ENCODE measurements at regions not wholly inside any gene's neighbourhood (a gene's known extent, or its start where the extent isn't known, plus 50 kb on each side); places are given as distances from the start of the nearest gene placed in this dataset.
A peak's percentile ranks its signal among the peaks of the same experiment; 100 is the strongest.

DNA sequence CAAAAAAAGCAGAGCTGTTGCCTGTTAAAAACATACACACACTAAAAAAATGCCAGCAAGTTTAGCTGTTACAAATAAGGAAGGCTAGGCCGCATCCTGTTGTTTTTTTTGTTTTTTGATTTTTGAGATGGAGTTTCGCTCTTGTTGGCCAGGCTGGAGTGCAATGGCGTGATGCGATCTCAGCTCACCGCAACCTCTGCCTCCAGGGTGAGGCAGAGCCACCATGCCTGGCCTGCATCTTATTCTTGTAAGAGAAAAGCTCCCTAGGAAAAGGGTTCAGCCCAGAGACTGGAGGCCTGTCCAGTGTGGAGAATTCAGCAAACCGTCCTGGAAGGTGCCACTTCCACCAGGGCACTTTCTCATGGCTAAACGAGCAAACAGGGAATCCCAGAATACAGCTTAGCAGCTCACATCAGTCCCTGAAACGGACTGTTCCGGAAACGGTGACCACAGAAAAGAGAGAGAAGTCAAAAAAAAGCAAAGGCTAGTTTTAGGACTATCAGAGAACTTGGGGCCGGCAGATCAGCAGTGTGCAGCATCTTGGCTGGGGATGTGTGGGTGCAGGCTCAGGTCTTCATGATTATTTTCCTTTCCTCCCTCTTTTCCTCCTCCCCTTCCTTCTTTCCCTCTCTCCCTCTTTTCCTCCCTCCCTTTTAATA lies 283.6 kb downstream of the AJAP1 start:
- no peak for DNase-seq (ENCODE audit: extremely low spot score)
- Histone ChIP-seq H3K4me1 (ENCODE audit: insufficient read depth) (no peaks in the 10 kb centered on the region), H3K36me3 (ENCODE audit: insufficient read depth) (no peaks in the 10 kb centered on the region), H3K4me3 (ENCODE audit: low read depth, low read length) (no peak overlapping the region), H3K27ac (ENCODE audit: low read depth) (no peak overlapping the region)
- WGBS = 88% methylated on average over 11 of the region's 11 CpGs

DNA sequence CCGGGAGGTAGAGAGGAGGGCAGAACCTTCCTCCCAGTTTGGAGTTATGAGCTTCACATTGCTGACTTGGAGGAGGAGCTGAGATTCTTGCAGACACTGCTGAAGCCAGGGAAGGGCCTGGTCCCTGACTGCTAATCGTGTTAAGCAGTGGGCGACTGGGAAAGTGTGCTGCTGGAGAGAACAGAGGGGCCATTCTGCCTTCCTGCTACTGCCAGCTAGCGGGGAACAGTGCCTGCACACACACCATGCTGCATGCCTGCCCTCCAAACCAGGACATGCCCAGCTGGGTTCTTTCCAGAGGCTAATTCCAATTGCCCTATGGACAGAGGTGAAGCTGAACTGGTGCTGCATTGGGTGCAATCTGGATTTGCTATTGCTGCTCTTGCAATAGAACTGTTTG lies 281.4 kb downstream of the AJAP1 start:
- Histone ChIP-seq H3K4me1 (ENCODE audit: insufficient read depth) (no peaks in the 10 kb centered on the region), H3K27ac (ENCODE audit: low read depth) (no peak overlapping the region), H3K4me3 (ENCODE audit: low read depth, low read length) (no peak overlapping the region), H3K36me3 (ENCODE audit: insufficient read depth) (no peaks in the 10 kb centered on the region)
- WGBS = 46% methylated on average over 4 of the region's 4 CpGs
- no peak for DNase-seq (ENCODE audit: extremely low spot score)

DNA sequence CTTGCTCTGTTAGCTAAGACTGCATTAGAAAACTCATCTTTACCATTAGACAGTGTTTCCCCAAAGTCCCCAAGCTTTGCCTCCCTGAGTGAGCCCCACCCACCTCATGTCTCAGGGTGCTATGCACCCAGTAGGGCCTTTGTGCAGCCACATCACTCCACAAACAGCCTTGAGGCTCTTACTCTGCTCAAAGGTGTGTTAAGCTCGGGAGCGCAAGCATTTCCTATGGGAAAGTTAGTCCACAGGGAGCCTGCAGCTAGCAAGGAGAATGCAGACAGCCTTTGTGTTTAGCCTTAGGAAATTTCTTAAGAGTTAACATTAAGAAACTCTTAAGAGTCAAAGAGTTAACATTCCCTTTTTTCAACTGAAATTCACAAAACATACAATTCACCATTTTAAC lies 278.8 kb downstream of the AJAP1 start:
- 70% methylated on average over 2 of the region's 2 CpGs for WGBS
- Histone ChIP-seq H3K36me3 (ENCODE audit: insufficient read depth) (no peaks in the 10 kb centered on the region), H3K27ac (ENCODE audit: low read depth) (no peak overlapping the region), H3K4me1 (ENCODE audit: insufficient read depth) (no peaks in the 10 kb centered on the region), H3K4me3 (ENCODE audit: low read depth, low read length) (no peak overlapping the region)
- DNase-seq (ENCODE audit: extremely low spot score) = no peak

DNA sequence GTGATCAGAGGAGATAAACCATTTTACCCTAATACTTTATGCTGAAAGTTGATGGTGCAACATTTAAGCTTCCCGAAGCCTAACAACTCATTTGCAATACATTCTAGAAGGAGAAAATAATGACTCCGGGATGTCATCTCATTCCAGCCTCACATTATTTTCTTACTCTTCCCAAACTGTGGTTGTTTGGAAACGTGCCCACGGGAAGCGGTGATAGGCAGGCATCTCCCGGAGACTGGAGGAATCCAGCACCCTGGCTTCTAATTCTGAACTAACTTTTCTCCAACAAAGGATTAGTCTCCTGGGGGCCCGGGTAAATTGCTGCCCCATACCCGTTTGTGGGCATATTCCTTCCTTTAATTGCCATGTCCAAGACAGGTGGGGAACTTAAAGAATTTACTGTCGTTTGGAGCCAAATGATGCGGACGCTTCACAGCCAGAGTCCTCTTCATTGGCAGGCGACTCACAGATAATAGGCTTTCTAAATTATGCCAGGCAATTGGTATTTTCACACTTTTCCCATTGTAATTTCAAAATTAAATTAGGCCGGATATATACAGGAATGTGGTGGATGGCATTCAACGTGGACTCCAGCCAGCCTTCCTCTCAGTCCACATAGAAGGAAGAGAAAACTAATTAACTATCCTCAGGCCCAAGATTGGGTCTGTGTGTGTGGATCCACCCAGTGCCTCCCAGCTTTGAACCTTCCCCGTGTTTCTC lies 278.1 kb downstream of the AJAP1 start:
- H3K4me3 ChIP-seq (ENCODE audit: low read depth, low read length) = no peak overlapping the region
- DNase-seq (ENCODE audit: extremely low spot score) = no peak
- H3K36me3 ChIP-seq (ENCODE audit: insufficient read depth) = no peaks in the 10 kb centered on the region
- WGBS = 74% methylated on average over 15 of the region's 15 CpGs
- H3K27ac ChIP-seq (ENCODE audit: low read depth) = no peak overlapping the region
- H3K4me1 ChIP-seq (ENCODE audit: insufficient read depth) = no peaks in the 10 kb centered on the region

DNA sequence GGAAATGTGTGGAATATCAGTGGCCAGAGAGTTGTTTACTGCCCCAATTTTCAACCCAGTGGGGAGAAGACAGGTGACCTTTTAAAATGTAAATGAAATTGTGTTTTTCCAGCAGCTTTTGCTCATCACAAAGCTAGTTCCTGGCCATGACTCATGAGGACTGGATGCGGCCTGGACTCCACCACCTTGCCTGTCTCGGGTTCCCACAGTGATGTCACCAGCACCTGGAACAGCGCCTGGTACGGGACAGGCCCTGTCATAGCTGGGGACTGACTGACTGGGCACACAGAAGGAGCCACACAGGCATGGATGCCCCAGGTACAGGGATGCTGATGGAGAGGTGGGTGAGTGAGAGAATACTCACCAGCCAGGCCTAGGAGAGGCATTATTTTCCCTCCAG lies 277.1 kb downstream of the AJAP1 start:
- Histone ChIP-seq H3K27ac (ENCODE audit: low read depth) (no peak overlapping the region), H3K4me3 (ENCODE audit: low read depth, low read length) (no peak overlapping the region), H3K4me1 (ENCODE audit: insufficient read depth) (no peaks in the 10 kb centered on the region), H3K36me3 (ENCODE audit: insufficient read depth) (no peaks in the 10 kb centered on the region)
- WGBS = 62% methylated on average over 4 of the region's 4 CpGs
- DNase-seq (ENCODE audit: extremely low spot score) = no peak

DNA sequence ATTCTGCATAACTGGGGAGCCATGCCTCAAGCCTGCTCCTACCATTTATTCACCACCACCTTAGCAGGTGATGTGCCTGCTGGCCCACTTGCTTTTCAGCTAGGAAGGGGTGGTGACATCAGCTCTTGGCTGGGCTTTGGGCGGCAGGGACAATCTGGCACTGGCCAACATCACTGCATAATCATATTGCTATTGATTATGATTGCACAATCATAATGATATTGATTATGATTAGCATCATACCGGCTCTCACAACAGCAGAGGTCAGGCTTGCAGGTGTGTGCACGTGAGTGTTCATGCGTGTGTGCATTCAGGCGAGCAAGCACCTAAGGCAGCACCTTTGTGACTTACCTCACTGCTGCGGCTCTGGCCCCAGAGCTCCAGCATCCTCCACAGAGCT lies 273.8 kb downstream of the AJAP1 start:
- Histone ChIP-seq H3K4me1 (ENCODE audit: insufficient read depth) (no peaks in the 10 kb centered on the region), H3K4me3 (ENCODE audit: low read depth, low read length) (no peak overlapping the region), H3K36me3 (ENCODE audit: insufficient read depth) (no peaks in the 10 kb centered on the region), H3K27ac (ENCODE audit: low read depth) (no peak overlapping the region)
- DNase-seq (ENCODE audit: extremely low spot score) = no peak
- WGBS = 92% methylated on average over 6 of the region's 6 CpGs

DNA sequence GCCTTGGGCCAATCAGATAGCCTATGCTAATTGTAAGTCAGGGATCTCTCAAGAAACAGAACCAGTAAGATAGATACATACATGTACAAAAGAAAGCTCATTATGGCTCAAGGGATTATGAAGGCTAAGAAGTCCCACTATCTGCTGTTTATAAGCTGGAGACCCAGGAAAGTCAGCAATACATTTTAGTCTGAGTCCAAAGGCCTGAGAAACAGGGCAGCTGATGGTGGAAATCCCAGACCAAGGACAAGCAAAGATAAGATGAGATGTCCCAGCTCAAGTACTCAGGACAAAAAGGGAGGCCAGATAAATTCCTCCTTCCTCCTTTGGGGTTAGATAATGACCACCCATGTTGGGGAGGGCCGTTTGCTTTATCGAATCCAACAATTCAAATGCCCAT lies 269.9 kb downstream of the AJAP1 start:
- Histone ChIP-seq H3K4me3 (ENCODE audit: low read depth, low read length) (no peak overlapping the region), H3K27ac (ENCODE audit: low read depth) (no peak overlapping the region), H3K36me3 (ENCODE audit: insufficient read depth) (no peaks in the 10 kb centered on the region), H3K4me1 (ENCODE audit: insufficient read depth) (no peaks in the 10 kb centered on the region)
- DNase-seq (ENCODE audit: extremely low spot score) = no peak
- 73% methylated on average over 2 of the region's 2 CpGs for WGBS

DNA sequence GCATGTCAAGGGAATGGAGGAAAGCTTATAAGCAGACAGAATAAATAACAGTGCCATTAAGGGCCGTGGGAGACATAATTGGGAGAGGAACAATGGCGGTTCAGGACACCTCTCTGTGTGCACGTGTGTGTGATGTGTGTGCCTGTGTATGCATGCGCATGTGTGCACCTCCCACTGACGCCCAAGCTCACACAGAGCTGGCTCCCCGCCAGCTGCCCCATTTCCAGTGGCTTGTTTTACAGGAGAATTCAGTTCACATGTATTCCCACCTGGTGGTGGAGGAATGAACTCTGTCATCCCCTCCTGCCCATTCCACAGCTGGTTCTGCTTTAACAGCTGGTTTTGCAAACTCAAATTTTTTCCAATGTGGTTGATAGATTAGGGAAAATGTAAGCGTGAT lies 262.2 kb downstream of the AJAP1 start:
- no peaks in the 10 kb centered on the region for H3K4me1 ChIP-seq (ENCODE audit: insufficient read depth)
- H3K36me3 ChIP-seq (ENCODE audit: insufficient read depth) = no peaks in the 10 kb centered on the region
- H3K4me3 ChIP-seq (ENCODE audit: low read depth, low read length) = no peak overlapping the region
- no peak for DNase-seq (ENCODE audit: extremely low spot score)
- WGBS = 72% methylated on average over 7 of the region's 7 CpGs
- no peak overlapping the region for H3K27ac ChIP-seq (ENCODE audit: low read depth)

DNA sequence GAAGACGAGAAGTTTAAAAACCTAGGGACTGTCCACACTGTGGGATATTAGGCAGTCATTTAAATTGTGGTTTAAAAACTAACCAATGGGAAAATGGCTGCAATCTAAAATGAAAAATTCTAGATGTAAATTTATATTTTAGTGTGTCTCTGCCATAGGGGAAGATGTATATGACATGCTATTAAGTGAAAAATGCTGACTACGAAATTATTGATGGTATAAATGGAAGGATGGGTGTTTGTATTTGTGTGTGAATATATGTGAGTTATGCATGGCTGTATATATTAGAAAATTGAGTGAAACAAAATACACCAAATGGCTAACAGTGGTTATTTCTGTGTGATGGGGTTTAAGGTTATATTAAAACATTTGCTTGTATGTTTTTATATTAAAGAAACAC lies 260.7 kb downstream of the AJAP1 start:
- Histone ChIP-seq H3K4me3 (ENCODE audit: low read depth, low read length) (no peak overlapping the region), H3K27ac (ENCODE audit: low read depth) (no peak overlapping the region), H3K36me3 (ENCODE audit: insufficient read depth) (no peaks in the 10 kb centered on the region), H3K4me1 (ENCODE audit: insufficient read depth) (no peaks in the 10 kb centered on the region)
- no peak for DNase-seq (ENCODE audit: extremely low spot score)
- WGBS = 60% methylated on average over 2 of the region's 2 CpGs

DNA sequence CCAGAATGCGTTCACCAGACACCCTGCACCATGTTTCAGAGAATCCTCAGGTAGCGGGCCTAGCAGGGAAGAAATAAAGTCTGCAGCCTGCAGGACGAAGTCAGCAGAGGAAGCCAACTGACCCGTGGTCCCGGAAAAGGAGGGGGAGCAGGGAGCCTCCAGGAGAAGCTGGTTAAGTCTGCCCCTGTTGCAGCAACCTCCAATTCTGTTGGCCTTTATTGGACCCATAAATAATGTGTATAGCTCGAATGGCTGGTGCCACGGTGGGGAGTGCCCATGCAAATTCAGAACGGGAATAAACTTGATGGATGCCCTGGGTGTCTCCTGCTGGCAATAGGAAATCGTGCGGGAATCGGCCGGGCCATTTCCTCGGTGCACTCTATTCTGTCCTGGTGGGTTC lies 254.1 kb downstream of the AJAP1 start:
- WGBS = 69% methylated on average over 13 of the region's 13 CpGs
- Histone ChIP-seq H3K4me3 (ENCODE audit: low read depth, low read length) (no peak overlapping the region), H3K27ac (ENCODE audit: low read depth) (no peak overlapping the region), H3K36me3 (ENCODE audit: insufficient read depth) (no peaks in the 10 kb centered on the region), H3K4me1 (ENCODE audit: insufficient read depth) (no peaks in the 10 kb centered on the region)
- no peak for DNase-seq (ENCODE audit: extremely low spot score)

DNA sequence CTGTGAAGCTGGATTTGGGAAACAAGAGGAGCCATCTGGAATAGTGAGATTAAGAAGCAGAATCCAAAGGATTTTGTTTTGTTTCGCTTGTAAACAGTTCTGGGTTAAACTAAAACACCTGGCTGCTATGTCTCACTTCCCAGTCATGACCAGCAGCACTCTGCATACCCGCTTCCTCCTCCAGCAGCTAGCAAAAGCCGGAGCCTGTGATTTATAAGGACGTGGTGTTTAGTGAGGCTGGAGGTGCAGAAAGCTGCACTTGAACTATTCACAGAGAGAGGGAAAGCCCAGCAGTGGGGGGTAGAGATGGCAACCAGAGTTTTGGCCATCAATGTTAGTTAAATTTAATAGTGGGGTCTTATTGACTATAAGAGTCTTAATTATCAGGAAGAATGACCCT lies 240.2 kb downstream of the AJAP1 start:
- WGBS = 13% methylated on average over 4 of the region's 4 CpGs
- H3K36me3 ChIP-seq (ENCODE audit: insufficient read depth) = no peaks in the 10 kb centered on the region
- H3K4me1 ChIP-seq (ENCODE audit: insufficient read depth) = no peaks in the 10 kb centered on the region
- no peak overlapping the region for H3K27ac ChIP-seq (ENCODE audit: low read depth)
- DNase-seq (ENCODE audit: extremely low spot score) = peak; percentile 10
- H3K4me3 ChIP-seq (ENCODE audit: low read depth, low read length) = no peak overlapping the region

DNA sequence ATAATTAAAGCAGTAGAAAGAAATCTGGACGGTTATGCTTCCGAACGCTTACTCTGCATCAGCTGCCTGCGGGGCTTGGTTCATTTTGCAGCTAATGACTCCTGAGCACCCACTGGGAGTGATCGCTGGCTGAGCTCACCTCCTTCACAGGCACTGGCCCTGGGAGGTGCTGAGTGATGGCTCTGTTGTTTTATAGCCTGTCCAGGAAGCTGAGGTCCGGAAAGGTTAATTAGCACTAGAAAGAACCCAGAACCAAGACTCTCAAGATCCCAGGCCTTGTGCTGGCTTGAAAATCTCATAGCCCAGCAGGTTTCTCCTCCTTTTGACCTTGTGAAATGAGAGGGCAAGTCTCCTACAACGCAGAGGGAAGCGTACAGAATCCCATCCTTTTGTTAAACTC lies 226.2 kb downstream of the AJAP1 start:
- no peak for DNase-seq (ENCODE audit: extremely low spot score)
- 33% methylated on average over 8 of the region's 8 CpGs for WGBS
- Histone ChIP-seq H3K27ac (ENCODE audit: low read depth) (no peak overlapping the region), H3K4me3 (ENCODE audit: low read depth, low read length) (no peak overlapping the region), H3K4me1 (ENCODE audit: insufficient read depth) (no peaks in the 10 kb centered on the region), H3K36me3 (ENCODE audit: insufficient read depth) (no peaks in the 10 kb centered on the region)

DNA sequence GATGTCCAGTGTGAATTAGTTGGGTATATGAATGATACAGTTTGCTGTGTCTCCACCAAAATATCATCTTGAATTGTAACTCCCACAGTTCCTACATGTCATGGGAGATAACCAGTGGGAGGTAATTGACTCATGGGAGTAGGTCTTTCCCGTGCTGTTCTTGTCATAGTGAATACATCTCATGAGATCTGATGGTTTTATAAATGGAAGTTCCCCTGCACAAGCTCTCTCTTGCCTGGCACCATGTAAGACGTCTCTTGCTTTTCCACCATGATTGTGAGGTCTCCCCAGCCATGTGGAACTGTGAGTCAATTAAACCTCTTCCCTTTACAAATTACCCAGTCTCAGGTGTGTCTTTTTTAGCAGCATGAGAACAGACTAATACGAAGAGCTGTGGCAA lies 223.0 kb downstream of the AJAP1 start:
- no peak for DNase-seq (ENCODE audit: extremely low spot score)
- 79% methylated on average over 3 of the region's 3 CpGs for WGBS
- no peak overlapping the region for H3K27ac ChIP-seq (ENCODE audit: low read depth)
- no peaks in the 10 kb centered on the region for H3K36me3 ChIP-seq (ENCODE audit: insufficient read depth)
- no peak overlapping the region for H3K4me3 ChIP-seq (ENCODE audit: low read depth, low read length)
- no peaks in the 10 kb centered on the region for H3K4me1 ChIP-seq (ENCODE audit: insufficient read depth)

DNA sequence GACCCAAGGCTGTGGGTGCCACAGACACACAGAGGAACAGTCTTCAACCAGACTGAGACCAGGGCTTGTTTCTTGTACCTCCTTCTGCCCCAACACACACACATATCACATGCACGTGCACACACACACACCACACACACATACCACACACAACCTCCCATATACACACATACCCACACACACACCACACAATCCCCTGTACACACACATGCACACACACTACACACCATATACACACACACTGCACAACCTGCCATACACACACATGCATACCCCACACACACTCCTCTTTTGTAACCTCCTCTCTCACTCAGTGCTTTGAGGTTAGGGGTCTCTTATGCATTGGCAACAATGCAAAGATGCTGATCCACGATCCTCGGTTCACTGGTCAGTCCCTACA lies 217.0 kb downstream of the AJAP1 start:
- 73% methylated on average over 3 of the region's 3 CpGs for WGBS
- no peak overlapping the region for H3K4me3 ChIP-seq (ENCODE audit: low read depth, low read length)
- no peak overlapping the region for H3K27ac ChIP-seq (ENCODE audit: low read depth)
- H3K4me1 ChIP-seq (ENCODE audit: insufficient read depth) = no peaks in the 10 kb centered on the region
- DNase-seq (ENCODE audit: extremely low spot score) = no peak
- no peaks in the 10 kb centered on the region for H3K36me3 ChIP-seq (ENCODE audit: insufficient read depth)

Data from urinary bladder (tissue), 3 donors.